ENCODE measurements at regions not wholly inside any gene's neighbourhood (a gene's known extent, or its start where the extent isn't known, plus 50 kb on each side); places are given as distances from the start of the nearest gene placed in this dataset.

DNA sequence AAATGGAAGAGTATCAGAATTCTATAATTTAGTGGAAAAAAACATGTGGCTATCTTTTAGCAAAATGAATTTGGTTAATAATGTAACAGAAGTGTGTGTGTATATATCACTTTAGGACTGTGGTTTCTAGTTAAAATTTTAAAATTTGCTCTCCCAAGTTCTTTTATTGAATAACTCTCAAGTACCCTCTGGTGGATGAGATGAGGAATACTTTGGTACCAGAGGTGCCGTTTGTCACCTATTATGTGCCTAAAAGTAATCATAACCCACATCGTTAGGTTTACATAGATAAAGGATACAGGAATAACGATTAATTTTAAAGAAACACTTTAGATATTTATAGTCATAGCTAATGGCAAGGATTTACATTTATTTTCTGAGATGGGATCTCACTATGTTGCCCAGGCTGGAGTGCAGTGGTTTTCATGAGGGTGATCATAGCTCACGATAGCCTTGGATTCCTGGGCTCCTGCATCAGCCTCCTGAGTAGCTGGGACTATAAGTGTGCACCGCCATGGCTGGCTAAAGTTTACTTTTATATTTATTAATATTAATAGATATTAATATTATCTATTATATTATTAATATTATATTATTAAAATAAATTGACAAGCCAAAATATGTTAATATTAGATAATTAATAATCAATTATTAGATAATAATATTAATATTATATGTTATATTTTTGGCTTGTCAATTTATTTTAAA is 66.7 kb upstream of the CAPRIN1 start:
- intact Hi-C loops (cut with micrococcal nuclease) = no loop called here
- TF ChIP-seq, protein P1, sequence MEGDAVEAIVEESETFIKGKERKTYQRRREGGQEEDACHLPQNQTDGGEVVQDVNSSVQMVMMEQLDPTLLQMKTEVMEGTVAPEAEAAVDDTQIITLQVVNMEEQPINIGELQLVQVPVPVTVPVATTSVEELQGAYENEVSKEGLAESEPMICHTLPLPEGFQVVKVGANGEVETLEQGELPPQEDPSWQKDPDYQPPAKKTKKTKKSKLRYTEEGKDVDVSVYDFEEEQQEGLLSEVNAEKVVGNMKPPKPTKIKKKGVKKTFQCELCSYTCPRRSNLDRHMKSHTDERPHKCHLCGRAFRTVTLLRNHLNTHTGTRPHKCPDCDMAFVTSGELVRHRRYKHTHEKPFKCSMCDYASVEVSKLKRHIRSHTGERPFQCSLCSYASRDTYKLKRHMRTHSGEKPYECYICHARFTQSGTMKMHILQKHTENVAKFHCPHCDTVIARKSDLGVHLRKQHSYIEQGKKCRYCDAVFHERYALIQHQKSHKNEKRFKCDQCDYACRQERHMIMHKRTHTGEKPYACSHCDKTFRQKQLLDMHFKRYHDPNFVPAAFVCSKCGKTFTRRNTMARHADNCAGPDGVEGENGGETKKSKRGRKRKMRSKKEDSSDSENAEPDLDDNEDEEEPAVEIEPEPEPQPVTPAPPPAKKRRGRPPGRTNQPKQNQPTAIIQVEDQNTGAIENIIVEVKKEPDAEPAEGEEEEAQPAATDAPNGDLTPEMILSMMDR (IDR thresholded peaks at IDR 0.05; ENCODE audit: borderline replicate concordance) = no peak
- Histone ChIP-seq H3K9me3 (replicated peaks) (no peaks in the 10 kb centered on the region), H3K4me3 (no peak overlapping the region), H3K27me3 (ENCODE audit: low read depth) (peaks cover 4% of the 10 kb centered on the region), H3K27ac (replicated peaks) (no peak overlapping the region), H3K36me3 (no peaks in the 10 kb centered on the region), H3K4me1 (no peaks in the 10 kb centered on the region)
- DNase-seq = no peak

DNA sequence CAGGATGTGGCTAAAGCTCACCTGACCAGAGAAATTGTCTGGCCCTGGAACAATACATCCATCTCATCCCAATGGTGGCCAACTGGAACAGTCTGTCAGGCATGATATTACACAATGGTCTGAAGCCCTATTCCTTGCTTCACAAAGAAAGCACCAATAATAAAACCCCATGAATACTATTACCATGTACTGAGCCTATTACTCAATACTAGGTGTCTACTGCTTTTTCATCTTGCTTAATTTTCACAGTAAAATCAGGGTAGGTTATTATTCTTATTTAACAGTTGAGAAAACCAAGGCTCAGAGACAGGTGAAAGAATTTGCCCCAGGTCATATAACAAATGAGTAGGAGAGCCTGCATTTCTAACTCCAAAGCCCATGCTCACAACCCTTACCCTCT is 68.9 kb upstream of the CAPRIN1 start:
- TF ChIP-seq, protein P1 (IDR thresholded peaks at IDR 0.05; ENCODE audit: borderline replicate concordance) = no peak
- no peak for DNase-seq
- Histone ChIP-seq H3K9me3 (replicated peaks) (no peaks in the 10 kb centered on the region), H3K27me3 (ENCODE audit: low read depth) (peaks cover 10% of the 10 kb centered on the region), H3K36me3 (no peaks in the 10 kb centered on the region), H3K4me3 (no peak overlapping the region), H3K4me1 (no peaks in the 10 kb centered on the region), H3K27ac (replicated peaks) (no peak overlapping the region)
- intact Hi-C loops (cut with micrococcal nuclease) = no loop called here

DNA sequence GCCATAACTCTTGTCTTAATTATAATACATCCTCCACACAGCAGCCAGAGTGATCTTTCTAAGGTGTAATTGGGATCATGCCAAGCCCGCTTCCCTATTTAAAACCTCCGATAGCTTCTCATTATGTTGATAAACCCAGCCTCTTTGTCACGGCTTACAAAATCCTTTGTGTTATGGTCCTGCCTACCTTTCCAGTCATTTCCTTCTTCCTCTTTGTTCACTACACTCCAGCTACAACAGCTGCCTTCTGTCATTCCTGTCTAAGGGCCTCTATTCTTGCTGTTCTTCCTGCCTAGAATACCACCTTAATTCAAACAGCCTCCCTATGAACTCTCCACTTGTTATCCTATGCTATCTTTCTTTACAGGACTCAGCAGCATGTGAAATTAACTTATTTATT is 70.6 kb upstream of the CAPRIN1 start:
- Histone ChIP-seq H3K27ac (replicated peaks) (no peak overlapping the region), H3K4me3 (no peak overlapping the region), H3K4me1 (no peaks in the 10 kb centered on the region), H3K27me3 (ENCODE audit: low read depth) (peaks cover 10% of the 10 kb centered on the region), H3K36me3 (no peaks in the 10 kb centered on the region), H3K9me3 (replicated peaks) (no peaks in the 10 kb centered on the region)
- TF ChIP-seq, protein P1 (IDR thresholded peaks at IDR 0.05; ENCODE audit: borderline replicate concordance) = no peak
- no peak for DNase-seq
- intact Hi-C loops (cut with micrococcal nuclease) = no loop called here

DNA sequence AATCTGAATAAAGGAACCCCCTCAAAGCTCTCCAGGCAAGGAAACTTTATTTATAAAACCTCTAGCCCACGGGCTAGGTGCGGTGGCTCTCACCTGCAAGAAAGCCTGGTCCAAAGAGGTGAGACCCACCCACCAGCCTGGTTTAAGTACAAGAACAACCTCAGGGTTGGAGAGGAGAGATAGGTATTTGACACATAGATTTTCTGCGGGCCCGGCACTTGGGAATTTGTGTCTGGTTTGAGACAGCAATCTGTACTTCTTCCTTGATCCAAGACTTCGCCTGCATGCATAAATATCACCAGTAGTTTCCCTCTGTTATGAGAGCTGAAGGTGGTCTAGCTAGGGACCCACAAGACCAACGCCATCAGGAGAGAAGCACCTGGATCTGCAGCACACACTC is 73.2 kb upstream of the CAPRIN1 start:
- TF ChIP-seq, protein P1 (IDR thresholded peaks at IDR 0.05; ENCODE audit: borderline replicate concordance) = no peak
- intact Hi-C loops (cut with micrococcal nuclease) = no loop called here
- no peak overlapping the region for H3K27ac ChIP-seq (replicated peaks)
- H3K4me3 ChIP-seq = no peak overlapping the region
- no peaks in the 10 kb centered on the region for H3K4me1 ChIP-seq
- no peaks in the 10 kb centered on the region for H3K9me3 ChIP-seq (replicated peaks)
- peaks cover 6% of the 10 kb centered on the region for H3K27me3 ChIP-seq (ENCODE audit: low read depth)
- DNase-seq = no peak
- H3K36me3 ChIP-seq = no peaks in the 10 kb centered on the region

DNA sequence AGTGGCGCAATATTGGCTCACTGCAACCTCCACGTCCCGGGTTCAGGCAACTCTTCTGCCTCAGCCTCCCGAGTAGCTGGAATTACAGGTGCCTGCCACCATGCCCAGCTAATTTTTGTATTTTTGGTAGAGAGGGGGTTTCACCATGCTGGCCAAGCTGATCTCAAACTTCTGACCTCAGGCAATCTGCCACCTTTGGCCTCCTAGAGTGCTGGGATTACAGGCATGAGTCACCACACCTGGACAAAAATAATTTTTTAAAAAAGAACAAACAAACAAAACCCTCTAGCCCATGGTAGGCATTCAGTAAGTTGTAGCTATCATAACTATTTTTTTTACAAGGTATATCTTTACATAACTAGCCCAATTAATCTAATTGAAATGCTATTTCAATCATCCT is 73.9 kb upstream of the CAPRIN1 start:
- H3K9me3 ChIP-seq (replicated peaks) = no peaks in the 10 kb centered on the region
- H3K4me3 ChIP-seq = no peak overlapping the region
- peaks cover 6% of the 10 kb centered on the region for H3K27me3 ChIP-seq (ENCODE audit: low read depth)
- H3K4me1 ChIP-seq = no peaks in the 10 kb centered on the region
- DNase-seq = no peak
- intact Hi-C loops (cut with micrococcal nuclease) = no loop called here
- TF ChIP-seq, protein P1 (IDR thresholded peaks at IDR 0.05; ENCODE audit: borderline replicate concordance) = no peak
- H3K36me3 ChIP-seq = no peaks in the 10 kb centered on the region
- H3K27ac ChIP-seq (replicated peaks) = no peak overlapping the region

Measured in left ventricle myocardium inferior (tissue), 1 donor.